ENCODE measurements at regions not wholly inside any gene's neighbourhood (a gene's known extent, or its start where the extent isn't known, plus 50 kb on each side); places are given as distances from the start of the nearest gene placed in this dataset.

- H3K27ac Mint-ChIP-seq (ENCODE audit: unreplicated experiment): no peak overlapping the region
- H3K9me3 Mint-ChIP-seq (ENCODE audit: unreplicated experiment): peaks cover 23% of the 10 kb centered on the region
- FAIRE-seq (no peak), DNase-seq (ENCODE audit: low read depth) (no peak)
- Histone ChIP-seq H3K4me1 (ENCODE audit: insufficient read depth, low read length) (peaks cover 3% of the 10 kb centered on the region), H3K27ac (ENCODE audit: low read depth, low read length) (no peak overlapping the region), H3K36me3 (ENCODE audit: insufficient read depth, low read length) (peaks cover 39% of the 10 kb centered on the region), H3K79me2 (ENCODE audit: insufficient read depth, low read length) (peaks cover 50% of the 10 kb centered on the region), H2AFZ (ENCODE audit: low read depth, low read length) (no peak overlapping the region), H3K4me3 (ENCODE audit: insufficient read depth, low read depth, low read length) (no peak overlapping the region), H3K27me3 (ENCODE audit: insufficient read depth, low read length) (no peaks in the 10 kb centered on the region), H3K9ac (ENCODE audit: low read length) (no peak overlapping the region), H4K20me1 (ENCODE audit: insufficient read depth, low read length) (peaks cover 96% of the 10 kb centered on the region), H3K4me2 (ENCODE audit: low read length) (no peak overlapping the region), H3K9me3 (ENCODE audit: insufficient read depth, low read depth, low read length) (peaks cover 3% of the 10 kb centered on the region)
- H3K36me3 Mint-ChIP-seq (ENCODE audit: low read depth, unreplicated experiment): peaks cover 38% of the 10 kb centered on the region
- TF ChIP-seq EZH2 (IDR thresholded peaks at IDR 0.05; ENCODE audit: insufficient read depth, low read length) (no peak), CTCF (IDR thresholded peaks at IDR 0.05; ENCODE audit: insufficient read depth, low read depth, low read length) (no peak)
- peaks cover 19% of the 10 kb centered on the region for H3K4me1 Mint-ChIP-seq (ENCODE audit: low read depth, unreplicated experiment)
- peaks cover 4% of the 10 kb centered on the region for H3K27me3 Mint-ChIP-seq (ENCODE audit: low read depth, unreplicated experiment)
- H3K4me3 Mint-ChIP-seq (ENCODE audit: unreplicated experiment): no peak overlapping the region
Measured at GRCh38 chr14:101022121-101022520, 118.6 kb upstream of the RTL1 start.

- no peak overlapping the region for H3K4me3 Mint-ChIP-seq (ENCODE audit: unreplicated experiment)
- Histone ChIP-seq H3K9ac (ENCODE audit: low read length) (no peak overlapping the region), H3K4me1 (ENCODE audit: insufficient read depth, low read length) (no peaks in the 10 kb centered on the region), H3K9me3 (ENCODE audit: insufficient read depth, low read depth, low read length) (peaks cover 3% of the 10 kb centered on the region), H3K79me2 (ENCODE audit: insufficient read depth, low read length) (peaks cover 50% of the 10 kb centered on the region), H3K4me2 (ENCODE audit: low read length) (no peak overlapping the region), H3K27me3 (ENCODE audit: insufficient read depth, low read length) (no peaks in the 10 kb centered on the region), H4K20me1 (ENCODE audit: insufficient read depth, low read length) (peaks cover 97% of the 10 kb centered on the region), H3K4me3 (ENCODE audit: insufficient read depth, low read depth, low read length) (no peak overlapping the region), H3K27ac (ENCODE audit: low read depth, low read length) (no peak overlapping the region), H3K36me3 (ENCODE audit: insufficient read depth, low read length) (peaks cover 39% of the 10 kb centered on the region), H2AFZ (ENCODE audit: low read depth, low read length) (no peak overlapping the region)
- FAIRE-seq: no peak
- no peak overlapping the region for H3K27ac Mint-ChIP-seq (ENCODE audit: unreplicated experiment)
- TF ChIP-seq EZH2 (IDR thresholded peaks at IDR 0.05; ENCODE audit: insufficient read depth, low read length): no peak
- peaks cover 10% of the 10 kb centered on the region for H3K4me1 Mint-ChIP-seq (ENCODE audit: low read depth, unreplicated experiment)
- no peak for DNase-seq (ENCODE audit: low read depth)
- H3K27me3 Mint-ChIP-seq (ENCODE audit: low read depth, unreplicated experiment): peaks cover 4% of the 10 kb centered on the region
- peaks cover 41% of the 10 kb centered on the region for H3K36me3 Mint-ChIP-seq (ENCODE audit: low read depth, unreplicated experiment)
- H3K9me3 Mint-ChIP-seq (ENCODE audit: unreplicated experiment): peaks cover 23% of the 10 kb centered on the region
Measured at GRCh38 chr14:101022916-101023435, 119.5 kb upstream of the RTL1 start.

- H3K36me3 ChIP-seq (ENCODE audit: insufficient read depth, low read length): peaks cover 39% of the 10 kb centered on the region
- no peak overlapping the region for H3K27ac ChIP-seq (ENCODE audit: low read depth, low read length)
- no peaks in the 10 kb centered on the region for H3K4me1 ChIP-seq (ENCODE audit: insufficient read depth, low read length)
- H3K9ac ChIP-seq (ENCODE audit: low read length): no peak overlapping the region
- H3K27me3 ChIP-seq (ENCODE audit: insufficient read depth, low read length): no peaks in the 10 kb centered on the region
- Mint-ChIP-seq H3K4me1 (ENCODE audit: low read depth, unreplicated experiment) (peaks cover 5% of the 10 kb centered on the region), H3K27me3 (ENCODE audit: low read depth, unreplicated experiment) (peaks cover 4% of the 10 kb centered on the region), H3K27ac (ENCODE audit: unreplicated experiment) (no peak overlapping the region), H3K9me3 (ENCODE audit: unreplicated experiment) (peaks cover 19% of the 10 kb centered on the region), H3K4me3 (ENCODE audit: unreplicated experiment) (no peak overlapping the region), H3K36me3 (ENCODE audit: low read depth, unreplicated experiment) (peaks cover 47% of the 10 kb centered on the region)
- no peak overlapping the region for H3K4me2 ChIP-seq (ENCODE audit: low read length)
- H3K4me3 ChIP-seq (ENCODE audit: insufficient read depth, low read depth, low read length): no peak overlapping the region
- H4K20me1 ChIP-seq (ENCODE audit: insufficient read depth, low read length): peaks cover 95% of the 10 kb centered on the region
- FAIRE-seq: no peak
- H2AFZ ChIP-seq (ENCODE audit: low read depth, low read length): no peak overlapping the region
- TF ChIP-seq EZH2 (IDR thresholded peaks at IDR 0.05; ENCODE audit: insufficient read depth, low read length) (no peak), CTCF (IDR thresholded peaks at IDR 0.05; ENCODE audit: insufficient read depth, low read depth, low read length) (no peak)
- DNase-seq (ENCODE audit: low read depth): no peak
- H3K9me3 ChIP-seq (ENCODE audit: insufficient read depth, low read depth, low read length): peaks cover 3% of the 10 kb centered on the region
- H3K79me2 ChIP-seq (ENCODE audit: insufficient read depth, low read length): peaks cover 51% of the 10 kb centered on the region
Measured at GRCh38 chr14:101024686-101025085, 121.2 kb upstream of the RTL1 start.

Data from astrocyte (in vitro differentiated cells and primary cell).